GM12865 (cell line): ENCODE measurements at regions not wholly inside any gene's neighbourhood (a gene's known extent, or its start where the extent isn't known, plus 50 kb on each side); places are given as distances from the start of the nearest gene placed in this dataset.

Experiments used
- DNase-seq: peaks from one replicate; pipeline ENCODE4 v3.0.0; 2010; ENCODE audit warnings: low read depth
- H3K4me3 ChIP-seq: 2 replicates; pipeline ENCODE4 v1.5.1; 2011; ENCODE audit warnings: mild to moderate bottlenecking, low read depth, low read length, control low read depth
- TF ChIP-seq, protein P1 (sequence below): IDR thresholded peaks from 2 replicates; pipeline ENCODE4 v1.5.1; 2011; ENCODE audit warnings: low read length, control low read depth, low read depth, inconsistent platforms; ENCODE audit not compliant: insufficient read depth; ENCODE audit errors: missing control alignments

DNA sequence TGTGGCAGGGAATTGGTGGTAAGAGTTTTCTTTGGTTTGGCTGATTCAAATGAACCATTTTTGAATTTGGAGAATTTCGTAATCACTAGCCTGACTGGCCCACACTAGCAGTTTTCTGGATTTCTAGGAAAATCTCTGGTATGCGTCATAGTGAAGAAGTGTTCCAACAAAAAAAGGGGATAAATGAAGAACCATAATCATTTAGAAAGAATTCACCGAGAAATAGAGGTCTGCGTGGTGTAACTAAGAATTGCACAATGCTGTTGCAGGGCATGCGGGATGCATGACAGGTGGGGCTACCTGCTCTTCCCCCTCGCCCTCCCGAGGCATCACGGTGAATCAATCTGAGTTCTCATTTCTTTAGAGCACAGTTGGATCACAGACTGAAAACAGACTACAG lies 232.3 kb upstream of the PAPPA start:
- no peak overlapping the region for H3K4me3 ChIP-seq
- no peak for DNase-seq
- TF ChIP-seq, protein P1, sequence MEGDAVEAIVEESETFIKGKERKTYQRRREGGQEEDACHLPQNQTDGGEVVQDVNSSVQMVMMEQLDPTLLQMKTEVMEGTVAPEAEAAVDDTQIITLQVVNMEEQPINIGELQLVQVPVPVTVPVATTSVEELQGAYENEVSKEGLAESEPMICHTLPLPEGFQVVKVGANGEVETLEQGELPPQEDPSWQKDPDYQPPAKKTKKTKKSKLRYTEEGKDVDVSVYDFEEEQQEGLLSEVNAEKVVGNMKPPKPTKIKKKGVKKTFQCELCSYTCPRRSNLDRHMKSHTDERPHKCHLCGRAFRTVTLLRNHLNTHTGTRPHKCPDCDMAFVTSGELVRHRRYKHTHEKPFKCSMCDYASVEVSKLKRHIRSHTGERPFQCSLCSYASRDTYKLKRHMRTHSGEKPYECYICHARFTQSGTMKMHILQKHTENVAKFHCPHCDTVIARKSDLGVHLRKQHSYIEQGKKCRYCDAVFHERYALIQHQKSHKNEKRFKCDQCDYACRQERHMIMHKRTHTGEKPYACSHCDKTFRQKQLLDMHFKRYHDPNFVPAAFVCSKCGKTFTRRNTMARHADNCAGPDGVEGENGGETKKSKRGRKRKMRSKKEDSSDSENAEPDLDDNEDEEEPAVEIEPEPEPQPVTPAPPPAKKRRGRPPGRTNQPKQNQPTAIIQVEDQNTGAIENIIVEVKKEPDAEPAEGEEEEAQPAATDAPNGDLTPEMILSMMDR, result no peak

DNA sequence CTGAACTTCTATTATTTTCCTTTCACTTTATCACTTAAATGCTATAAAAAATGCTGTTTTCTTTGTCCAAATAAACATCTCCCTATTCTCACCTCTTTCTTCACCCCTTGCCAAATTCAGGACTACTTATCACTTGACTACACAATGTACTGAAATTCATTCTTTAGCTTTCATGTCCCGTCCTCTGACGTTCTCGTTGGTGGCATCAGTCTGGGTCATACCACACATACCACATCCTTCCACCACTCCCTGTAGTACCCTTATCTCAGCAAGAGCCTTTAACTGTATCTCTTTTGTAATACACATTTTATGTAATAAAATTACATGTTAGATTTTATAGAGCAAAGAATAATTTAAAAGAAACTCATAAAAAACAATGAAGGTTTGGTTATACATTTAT lies 231.1 kb upstream of the PAPPA start:
- TF ChIP-seq, protein P1, result no peak
- DNase-seq, result no peak
- no peak overlapping the region for H3K4me3 ChIP-seq

DNA sequence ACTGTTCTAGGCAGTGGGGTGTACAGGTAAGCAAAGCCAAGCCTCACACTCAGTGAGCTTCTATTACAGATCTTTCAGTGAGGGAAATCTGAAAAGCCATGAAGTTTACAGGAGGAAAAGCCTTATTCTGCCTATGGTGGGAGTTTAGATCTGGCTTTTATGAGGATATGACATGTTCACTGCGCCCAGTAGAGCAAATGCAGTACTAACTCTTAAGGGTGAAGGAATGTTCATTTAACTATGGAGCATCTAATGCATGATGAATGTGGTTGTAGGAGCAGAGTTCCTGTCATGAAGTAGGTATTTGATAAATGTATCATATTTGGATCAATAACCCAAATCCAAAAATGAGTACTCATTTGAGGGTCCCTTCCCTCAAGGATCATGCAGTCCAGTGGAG lies 230.2 kb upstream of the PAPPA start:
- no peak overlapping the region for H3K4me3 ChIP-seq
- no peak for DNase-seq
- TF ChIP-seq, protein P1, result no peak

DNA sequence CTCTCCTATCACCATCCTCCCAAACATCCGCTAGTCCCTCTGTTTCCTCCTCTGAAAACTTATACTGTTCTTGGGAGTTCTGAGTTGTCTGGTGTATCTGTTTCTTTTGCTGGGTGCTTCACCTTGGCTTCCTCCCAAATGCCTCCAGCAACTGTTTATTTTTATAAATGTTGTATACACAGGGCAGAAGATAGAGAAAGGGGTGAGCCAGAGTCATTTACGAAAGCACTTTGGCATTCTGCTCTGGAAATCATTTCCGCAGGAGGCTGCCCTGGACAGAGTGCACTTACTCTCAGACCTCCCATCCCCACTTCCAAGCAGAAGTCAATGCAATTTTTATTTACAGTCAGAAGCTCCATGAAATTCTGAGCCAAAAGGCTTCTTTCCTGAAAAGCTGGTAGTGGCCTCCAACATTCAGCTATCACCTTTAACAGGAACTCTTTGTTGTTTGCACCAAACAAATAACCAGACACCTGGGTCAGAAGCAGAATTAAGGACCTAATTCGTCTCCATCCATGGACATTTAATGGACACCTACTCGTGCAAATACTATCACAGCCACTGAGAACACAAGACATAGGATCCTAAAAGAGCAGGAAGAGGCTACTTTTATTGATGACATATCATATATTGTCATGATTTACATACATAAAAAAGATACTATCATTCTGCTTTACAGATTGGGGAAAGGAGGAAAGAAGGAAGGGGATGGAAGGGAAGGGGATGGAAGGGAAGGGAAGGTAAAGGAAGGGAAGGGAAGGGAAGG lies 229.5 kb upstream of the PAPPA start:
- TF ChIP-seq, protein P1, result no peak
- H3K4me3 ChIP-seq, result no peak overlapping the region
- no peak for DNase-seq

DNA sequence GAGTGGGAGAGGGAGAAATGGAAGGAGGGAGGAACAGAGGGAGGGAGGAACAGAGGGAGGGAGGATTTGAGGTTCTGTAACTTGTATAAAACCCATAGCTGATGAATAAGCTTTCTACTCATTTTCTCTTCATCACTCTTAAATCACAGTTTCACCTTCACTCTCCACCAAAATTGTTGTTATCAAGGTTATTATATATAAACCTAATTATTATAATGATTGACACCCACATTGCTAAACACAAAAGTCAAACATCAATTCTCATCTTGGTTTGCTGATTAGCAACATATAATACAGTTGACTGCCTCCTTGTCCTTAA lies 229.0 kb upstream of the PAPPA start:
- TF ChIP-seq, protein P1, result no peak
- DNase-seq, result no peak
- no peak overlapping the region for H3K4me3 ChIP-seq

DNA sequence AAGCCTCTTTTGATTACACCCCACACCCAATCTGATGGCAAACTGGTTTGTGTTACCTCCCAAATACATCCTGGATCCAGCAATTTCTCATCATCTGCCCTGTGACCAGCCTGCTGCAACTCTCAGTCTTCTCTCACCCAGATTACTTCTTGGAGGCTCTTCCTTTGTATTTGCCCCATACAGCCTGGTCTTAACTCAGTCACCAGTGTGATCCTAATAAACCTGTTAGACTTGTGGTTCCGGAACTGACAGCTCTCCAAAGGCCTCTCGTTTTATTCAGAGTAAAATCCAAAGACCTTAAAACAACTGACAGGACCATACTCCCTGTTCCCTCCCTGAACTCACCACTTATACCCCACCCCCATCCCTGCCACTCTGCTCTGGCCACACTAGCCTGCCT lies 228.2 kb upstream of the PAPPA start:
- TF ChIP-seq, protein P1, result no peak
- no peak for DNase-seq
- no peak overlapping the region for H3K4me3 ChIP-seq

DNA sequence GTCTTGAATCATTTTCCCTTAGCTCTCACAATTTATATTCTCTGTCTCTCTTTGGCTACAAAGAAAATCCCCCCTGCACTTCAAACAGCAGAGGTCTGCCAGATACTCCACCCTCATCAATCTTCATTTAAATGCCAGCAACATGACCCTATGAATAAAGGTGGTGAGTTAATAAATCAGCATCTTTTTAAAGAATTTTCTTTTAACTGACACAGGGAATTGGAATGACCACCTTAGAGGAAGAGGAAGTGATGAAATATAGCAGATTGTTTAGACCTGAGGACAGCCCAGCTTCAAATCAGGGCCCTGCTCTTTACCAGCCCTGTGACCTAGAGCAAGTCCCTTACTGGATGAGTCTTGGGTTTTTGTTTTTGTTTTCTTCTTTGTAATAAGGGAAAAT lies 223.1 kb upstream of the PAPPA start:
- TF ChIP-seq, protein P1, result no peak
- H3K4me3 ChIP-seq, result no peak overlapping the region
- DNase-seq, result no peak
